ENCODE measurements at regions not wholly inside any gene's neighbourhood (a gene's known extent, or its start where the extent isn't known, plus 50 kb on each side); places are given as distances from the start of the nearest gene placed in this dataset.
"Not testable (repeated sequence)": the region's sequence is repeated elsewhere in the genome, so short reads cannot be mapped to it uniquely, and the experiment has no call there.

DNA sequence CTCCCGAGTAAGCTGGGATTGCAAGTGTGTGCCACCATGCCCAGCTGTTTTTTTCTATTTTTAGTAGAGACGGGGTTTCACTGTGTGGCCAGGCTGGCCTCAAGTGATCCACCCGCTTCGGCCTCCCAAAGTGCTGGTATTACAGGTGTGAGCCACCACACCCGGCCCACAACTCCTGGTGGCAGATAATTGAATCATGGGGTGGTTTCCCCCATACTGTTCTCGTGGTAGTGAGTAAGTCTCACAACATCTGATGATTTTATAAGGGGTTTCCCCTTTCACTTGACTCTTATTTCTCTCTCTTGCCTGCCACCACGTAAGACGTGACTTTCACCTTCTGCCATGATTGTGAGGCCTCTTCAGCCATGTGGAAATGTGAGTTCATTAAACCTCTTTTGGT is 79.1 kb downstream of the SOWAHC start:
- TF ChIP-seq, protein P1, sequence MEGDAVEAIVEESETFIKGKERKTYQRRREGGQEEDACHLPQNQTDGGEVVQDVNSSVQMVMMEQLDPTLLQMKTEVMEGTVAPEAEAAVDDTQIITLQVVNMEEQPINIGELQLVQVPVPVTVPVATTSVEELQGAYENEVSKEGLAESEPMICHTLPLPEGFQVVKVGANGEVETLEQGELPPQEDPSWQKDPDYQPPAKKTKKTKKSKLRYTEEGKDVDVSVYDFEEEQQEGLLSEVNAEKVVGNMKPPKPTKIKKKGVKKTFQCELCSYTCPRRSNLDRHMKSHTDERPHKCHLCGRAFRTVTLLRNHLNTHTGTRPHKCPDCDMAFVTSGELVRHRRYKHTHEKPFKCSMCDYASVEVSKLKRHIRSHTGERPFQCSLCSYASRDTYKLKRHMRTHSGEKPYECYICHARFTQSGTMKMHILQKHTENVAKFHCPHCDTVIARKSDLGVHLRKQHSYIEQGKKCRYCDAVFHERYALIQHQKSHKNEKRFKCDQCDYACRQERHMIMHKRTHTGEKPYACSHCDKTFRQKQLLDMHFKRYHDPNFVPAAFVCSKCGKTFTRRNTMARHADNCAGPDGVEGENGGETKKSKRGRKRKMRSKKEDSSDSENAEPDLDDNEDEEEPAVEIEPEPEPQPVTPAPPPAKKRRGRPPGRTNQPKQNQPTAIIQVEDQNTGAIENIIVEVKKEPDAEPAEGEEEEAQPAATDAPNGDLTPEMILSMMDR (IDR thresholded peaks at IDR 0.05), result not testable (repeated sequence)
- not testable (repeated sequence) for TF ChIP-seq POLR2A (IDR thresholded peaks at IDR 0.05)

Measured in thyroid gland (tissue), 4 donors.